Neutrophil (primary cell): ENCODE measurements at regions not wholly inside any gene's neighbourhood (a gene's known extent, or its start where the extent isn't known, plus 50 kb on each side); places are given as distances from the start of the nearest gene placed in this dataset.
"Not testable (repeated sequence)": the region's sequence is repeated elsewhere in the genome, so short reads cannot be mapped to it uniquely, and the experiment has no call there.

ENCODE experiments used
- H3K27ac ChIP-seq: fragments of 200-600 bp; sonication (generic); 2 replicates; pipeline ENCODE4 v1.5.1; 2016; ENCODE audit warnings: mild to moderate bottlenecking, moderate library complexity
- H3K27me3 ChIP-seq: fragments of 200-600 bp; sonication (generic); 2 replicates; pipeline ENCODE4 v1.6.0; 2016; ENCODE audit warnings: mild to moderate bottlenecking
- H3K36me3 ChIP-seq: fragments of 200-600 bp; sonication (generic); 2 replicates; pipeline ENCODE4 v1.5.1; 2017
- H3K4me1 ChIP-seq, 2 experiments: fragments of 200-600 bp in 1 of 2; sonication (generic) in 1 of 2; 1 replicate in 1 of 2; 2 replicates in 1 of 2; pipeline versions ENCODE4 v1.5.1 to v1.6.1; 2013 to 2016; ENCODE audit warnings: low read depth in 1 of 2, low read length in 1 of 2, mild to moderate bottlenecking in 1 of 2, moderate library complexity in 1 of 2; ENCODE audit not compliant: control insufficient read depth in 1 of 2, insufficient read depth in 1 of 2
- H3K4me3 ChIP-seq, 2 experiments: fragments of 200-600 bp in 1 of 2; sonication (generic) in 1 of 2; 1 replicate in 1 of 2; 2 replicates in 1 of 2; pipeline ENCODE4 v1.5.1; 2013 to 2016; ENCODE audit warnings: low read depth in 1 of 2, low read length in 1 of 2, mild to moderate bottlenecking in 1 of 2, moderate library complexity in 1 of 2
- H3K9me3 ChIP-seq: fragments of 200-600 bp; sonication (generic); 2 replicates; pipeline ENCODE4 v1.5.1; 2016
- CTCF ChIP-seq: fragments of 200-600 bp; sonication (generic); IDR thresholded peaks from 2 replicates; pipeline ENCODE4 v1.5.1; 2016; ENCODE audit warnings: antibody characterized with exemption

GRCh38 chr4:4948370-4948769 lies 70.9 kb downstream of the CYTL1 start:
- Histone ChIP-seq H3K9me3 (no peaks in the 10 kb centered on the region), H3K36me3 (no peaks in the 10 kb centered on the region), H3K27me3 (no peaks in the 10 kb centered on the region), H3K4me1 (peaks cover 34 to 47% of the 10 kb centered on the region in 2 experiments), H3K4me3 (no peak overlapping the region), H3K27ac (no peak overlapping the region)
- TF ChIP-seq CTCF = no peak

- H3K9me3 ChIP-seq = no peaks in the 10 kb centered on the region
- no peaks in the 10 kb centered on the region for H3K36me3 ChIP-seq
- no peaks in the 10 kb centered on the region for H3K27me3 ChIP-seq
- TF ChIP-seq CTCF = no peak
- H3K4me3 ChIP-seq = no peak overlapping the region
- H3K27ac ChIP-seq = no peak overlapping the region
- H3K4me1 ChIP-seq = peaks cover 17 to 23% of the 10 kb centered on the region in 2 experiments
These were observed 68.5 kb downstream of the CYTL1 start for GRCh38 chr4:4950561-4951290.

GRCh38 chr4:4952273-4952672 lies 67.0 kb downstream of the CYTL1 start:
- no peaks in the 10 kb centered on the region for H3K36me3 ChIP-seq
- no peak for TF ChIP-seq CTCF

GRCh38 chr4:4959344-4960074 lies 59.7 kb downstream of the CYTL1 start:
- not testable (repeated sequence) for H3K4me1 ChIP-seq

More at GRCh38 chr4:4952273-4952672, 67.0 kb downstream of the CYTL1 start:
- Histone ChIP-seq H3K27me3 (no peaks in the 10 kb centered on the region), H3K4me3 (no peak overlapping the region), H3K9me3 (no peaks in the 10 kb centered on the region), H3K27ac (no peak overlapping the region), H3K4me1 (peaks cover 13% of the 10 kb centered on the region in 2 experiments)

GRCh38 chr4:4960574-4960973 lies 58.7 kb downstream of the CYTL1 start:
- Histone ChIP-seq H3K27me3 (no peaks in the 10 kb centered on the region), H3K4me3 (no peak overlapping the region), H3K36me3 (no peaks in the 10 kb centered on the region), H3K27ac (no peak overlapping the region), H3K4me1 (no peaks in the 10 kb centered on the region), H3K9me3 (peaks cover 20% of the 10 kb centered on the region)
- no peak for TF ChIP-seq CTCF

More at GRCh38 chr4:4959344-4960074, 59.7 kb downstream of the CYTL1 start:
- H3K4me3 ChIP-seq, H3K27me3 ChIP-seq, H3K36me3 ChIP-seq, H3K27ac ChIP-seq: not testable (repeated sequence)
- H3K9me3 ChIP-seq = peaks cover 20% of the 10 kb centered on the region

GRCh38 chr4:4961936-4962335 lies 57.3 kb downstream of the CYTL1 start:
- TF ChIP-seq CTCF = no peak
- Histone ChIP-seq H3K9me3 (peaks cover 20% of the 10 kb centered on the region), H3K27me3 (peaks cover 4% of the 10 kb centered on the region), H3K4me3 (no peak overlapping the region), H3K36me3 (no peaks in the 10 kb centered on the region), H3K27ac (no peak overlapping the region), H3K4me1 (no peaks in the 10 kb centered on the region)
